GM10248 (cell line): ENCODE measurements at regions not wholly inside any gene's neighbourhood (a gene's known extent, or its start where the extent isn't known, plus 50 kb on each side); places are given as distances from the start of the nearest gene placed in this dataset.

ENCODE experiments used
- CTCF ChIA-PET: fragments of 300-600 bp; sonication (Branson Sonifier 250); formaldehyde crosslinking; extraction: SDS; loops from one replicate; lab custom pipeline; 2021; ENCODE audit warnings: antibody characterized with exemption; lab: Yijun Ruan, JAX
- POLR2A ChIA-PET: fragments of 350-650 bp; sonication (Branson Sonifier 250); formaldehyde crosslinking; extraction: SDS; loops from one replicate; lab custom pipeline; 2020; ENCODE audit warnings: antibody characterized with exemption; lab: Yijun Ruan, JAX
- DNase-seq: peaks from one replicate; pipeline ENCODE4 v3.0.0; 2012; ENCODE audit errors: extremely low spot score
- CTCF ChIP-seq: IDR thresholded peaks from 2 replicates; pipeline ENCODE4 v1.5.1; 2012; ENCODE audit warnings: mild to moderate bottlenecking, low read depth; ENCODE audit errors: extremely low read depth, missing control alignments, control extremely low read depth

GRCh38 chr2:166565501-166565900, 71.5 kb upstream of the SCN7A start:
- DNase-seq = no peak
- no peak for TF ChIP-seq CTCF
- POLR2A ChIA-PET = no interaction called here
- CTCF ChIA-PET = interaction anchor here (1.1 kb wide), 1 partner anchor 9 kb away, joined by 5 read pairs; no protein-coding TSS in a partner anchor

GRCh38 chr2:166563894-166564293, 69.8 kb upstream of the SCN7A start:
- no peak for DNase-seq
- TF ChIP-seq CTCF = no peak
- POLR2A ChIA-PET = no interaction called here
- CTCF ChIA-PET = interaction anchor here (0.8 kb wide), 1 partner anchor 1555 kb away, joined by 3 read pairs; no protein-coding TSS in a partner anchor

- POLR2A ChIA-PET = no interaction called here
- no peak for TF ChIP-seq CTCF
- CTCF ChIA-PET = interaction anchor here (1.0 kb wide), 1 partner anchor 20 kb away, joined by 4 read pairs; no protein-coding TSS in a partner anchor
- DNase-seq = no peak
Observed at GRCh38 chr2:166560022-166560421, 66.0 kb upstream of the SCN7A start.

- no peak for DNase-seq
- CTCF ChIA-PET = no interaction called here
Observed at GRCh38 chr2:166550923-166551322, 56.9 kb upstream of the SCN7A start.

GRCh38 chr2:166545473-166545872, 51.4 kb upstream of the SCN7A start:
- ChIA-PET CTCF (interaction anchor here (1.7 kb wide), 1 partner anchor 1574 kb away, joined by 5 read pairs; no protein-coding TSS in a partner anchor), POLR2A (no interaction called here)
- no peak for TF ChIP-seq CTCF
- no peak for DNase-seq

More at GRCh38 chr2:166550923-166551322, 56.9 kb upstream of the SCN7A start:
- POLR2A ChIA-PET = no interaction called here
- no peak for TF ChIP-seq CTCF
